Hepatocyte (in vitro differentiated cells): ENCODE measurements at regions not wholly inside any gene's neighbourhood (a gene's known extent, or its start where the extent isn't known, plus 50 kb on each side); places are given as distances from the start of the nearest gene placed in this dataset.

Experiments used
- DNase-seq: peaks from one replicate; pipeline ENCODE4 v3.0.0-alpha.2; 2016; ENCODE audit warnings: low spot score
- H2AFZ ChIP-seq: fragments of 200-600 bp; sonication (generic); 2 replicates; pipeline ENCODE4 v1.6.0; 2016; ENCODE audit warnings: antibody characterized with exemption, mild to moderate bottlenecking
- H3K27ac ChIP-seq: fragments of 200-600 bp; sonication (generic); 2 replicates; pipeline ENCODE4 v1.5.1; 2016; ENCODE audit warnings: mild to moderate bottlenecking
- H3K27me3 ChIP-seq: fragments of 200-600 bp; sonication (generic); 2 replicates; pipeline ENCODE4 v1.6.1; 2016
- H3K36me3 ChIP-seq: fragments of 200-600 bp; sonication (generic); replicated peaks from 2 replicates; pipeline ENCODE4 v1.5.1; 2016; ENCODE audit warnings: low read depth; ENCODE audit not compliant: insufficient read depth
- H3K4me1 ChIP-seq: fragments of 200-600 bp; sonication (generic); 2 replicates; pipeline ENCODE4 v1.5.1; 2016; ENCODE audit warnings: mild to moderate bottlenecking, moderate library complexity; ENCODE audit not compliant: insufficient read depth
- H3K4me2 ChIP-seq: fragments of 200-600 bp; sonication (generic); 2 replicates; pipeline ENCODE4 v1.6.0; 2016
- H3K4me3 ChIP-seq: fragments of 200-600 bp; sonication (generic); 2 replicates; pipeline ENCODE4 v1.5.1; 2016; ENCODE audit warnings: mild to moderate bottlenecking
- H3K79me2 ChIP-seq: fragments of 200-600 bp; sonication (generic); 2 replicates; pipeline ENCODE4 v1.6.0; 2017; ENCODE audit warnings: mild to moderate bottlenecking
- H3K9me2 ChIP-seq: fragments of 200-600 bp; sonication (generic); replicated peaks from 2 replicates; pipeline ENCODE4 v1.6.0; 2017; ENCODE audit warnings: mild to moderate bottlenecking; ENCODE audit not compliant: insufficient read depth
- H3K9me3 ChIP-seq: fragments of 200-600 bp; sonication (generic); 2 replicates; pipeline ENCODE4 v1.5.1; 2016; ENCODE audit warnings: low read depth, mild to moderate bottlenecking
- H4K20me1 ChIP-seq: fragments of 200-600 bp; sonication (generic); 2 replicates; pipeline ENCODE4 v1.6.0; 2016; ENCODE audit warnings: mild to moderate bottlenecking; ENCODE audit not compliant: insufficient read depth, poor library complexity, severe bottlenecking
- CTCF ChIP-seq: fragments of 200-600 bp; sonication (generic); IDR thresholded peaks from 2 replicates; pipeline ENCODE4 v1.5.1; 2016; ENCODE audit warnings: antibody characterized with exemption, mild to moderate bottlenecking; ENCODE audit not compliant: poor library complexity
- EZH2 ChIP-seq: fragments of 200-600 bp; sonication (generic); IDR thresholded peaks from 2 replicates; pipeline ENCODE4 v1.6.1; 2016; ENCODE audit warnings: antibody characterized with exemption, mild to moderate bottlenecking, borderline replicate concordance
- EZH2phosphoT487 ChIP-seq: fragments of 200-600 bp; sonication (generic); IDR thresholded peaks from one replicate; pipeline ENCODE4 v1.6.1; 2018; ENCODE audit warnings: antibody characterized with exemption, mild to moderate bottlenecking, low read depth, moderate library complexity; ENCODE audit not compliant: unreplicated experiment, severe bottlenecking
- WGBS: methylation state at CpG from one replicate; pipeline ENCODE4 v1.1.6; 2016; ENCODE audit warnings: low lambda C conversion rate; ENCODE audit errors: missing lambda C conversion rate; 5-methylcytosine and 5-hydroxymethylcytosine counted together

GRCh38 chr17:73753751-73754496, 109.7 kb upstream of the SDK2 start:
- Histone ChIP-seq H3K36me3 (no peaks in the 10 kb centered on the region), H4K20me1 (no peaks in the 10 kb centered on the region), H2AFZ (no peak overlapping the region), H3K79me2 (no peaks in the 10 kb centered on the region), H3K4me1 (peaks cover 5% of the 10 kb centered on the region), H3K4me2 (no peak overlapping the region), H3K27me3 (no peaks in the 10 kb centered on the region), H3K27ac (no peak overlapping the region), H3K9me3 (no peaks in the 10 kb centered on the region), H3K4me3 (no peak overlapping the region), H3K9me2 (no peaks in the 10 kb centered on the region)
- no peak for TF ChIP-seq CTCF
- DNase-seq, result no peak
- WGBS, result 88% methylated on average over 14 of the region's 14 CpGs

GRCh38 chr17:73754886-73755400, 110.7 kb upstream of the SDK2 start:
- no peak overlapping the region for H3K4me2 ChIP-seq
- H2AFZ ChIP-seq, result no peak overlapping the region
- no peaks in the 10 kb centered on the region for H3K36me3 ChIP-seq
- H3K27ac ChIP-seq, result no peak overlapping the region
- no peak overlapping the region for H3K4me3 ChIP-seq
- no peaks in the 10 kb centered on the region for H4K20me1 ChIP-seq
- TF ChIP-seq EZH2phosphoT487 (no peak), CTCF (no peak), EZH2 (no peak)
- WGBS, result 93% methylated on average over 15 of the region's 15 CpGs
- peaks cover 5% of the 10 kb centered on the region for H3K4me1 ChIP-seq
- H3K27me3 ChIP-seq, result peaks cover 5% of the 10 kb centered on the region
- no peaks in the 10 kb centered on the region for H3K79me2 ChIP-seq
- DNase-seq, result no peak
- H3K9me2 ChIP-seq, result no peaks in the 10 kb centered on the region
- no peaks in the 10 kb centered on the region for H3K9me3 ChIP-seq

GRCh38 chr17:73757420-73757819, 113.2 kb upstream of the SDK2 start:
- no peak for TF ChIP-seq EZH2phosphoT487
- no peak for TF ChIP-seq CTCF
- TF ChIP-seq EZH2, result no peak
- DNase-seq, result no peak

More at GRCh38 chr17:73757420-73757819, 113.2 kb upstream of the SDK2 start:
- H3K27me3 ChIP-seq, result peaks cover 6% of the 10 kb centered on the region
- H3K4me3 ChIP-seq, result no peak overlapping the region
- no peaks in the 10 kb centered on the region for H3K4me1 ChIP-seq
- H3K79me2 ChIP-seq, result no peaks in the 10 kb centered on the region
- H3K4me2 ChIP-seq, result no peak overlapping the region
- no peaks in the 10 kb centered on the region for H3K9me2 ChIP-seq
- H3K27ac ChIP-seq, result no peak overlapping the region
- H3K36me3 ChIP-seq, result no peaks in the 10 kb centered on the region
- H3K9me3 ChIP-seq, result no peaks in the 10 kb centered on the region
- no peak overlapping the region for H2AFZ ChIP-seq
- 81% methylated on average over 11 of the region's 12 CpGs for WGBS
- H4K20me1 ChIP-seq, result no peaks in the 10 kb centered on the region
